Activated naive CD8-positive, alpha-beta T cell (primary cell): ENCODE measurements at regions not wholly inside any gene's neighbourhood (a gene's known extent, or its start where the extent isn't known, plus 50 kb on each side); places are given as distances from the start of the nearest gene placed in this dataset.
"Not testable (repeated sequence)": the region's sequence is repeated elsewhere in the genome, so short reads cannot be mapped to it uniquely, and the experiment has no call there.

ENCODE experiments used
- H3K27ac Mint-ChIP-seq: one replicate; pipeline ENCODE4 v1.8.0; 2021; ENCODE audit warnings: mixed read lengths
- H3K27me3 Mint-ChIP-seq: one replicate; pipeline ENCODE4 v1.8.0; 2021; ENCODE audit warnings: mixed read lengths
- H3K36me3 Mint-ChIP-seq: one replicate; pipeline ENCODE4 v1.8.0; 2021; ENCODE audit warnings: mixed read lengths
- H3K4me1 Mint-ChIP-seq: one replicate; pipeline ENCODE4 v1.8.0; 2021; ENCODE audit warnings: low read depth, mixed read lengths
- H3K4me3 Mint-ChIP-seq: one replicate; pipeline ENCODE4 v1.8.0; 2021; ENCODE audit warnings: mild to moderate bottlenecking, mixed read lengths
- H3K9me3 Mint-ChIP-seq: one replicate; pipeline ENCODE4 v1.8.0; 2021; ENCODE audit warnings: low read depth, mixed read lengths

DNA sequence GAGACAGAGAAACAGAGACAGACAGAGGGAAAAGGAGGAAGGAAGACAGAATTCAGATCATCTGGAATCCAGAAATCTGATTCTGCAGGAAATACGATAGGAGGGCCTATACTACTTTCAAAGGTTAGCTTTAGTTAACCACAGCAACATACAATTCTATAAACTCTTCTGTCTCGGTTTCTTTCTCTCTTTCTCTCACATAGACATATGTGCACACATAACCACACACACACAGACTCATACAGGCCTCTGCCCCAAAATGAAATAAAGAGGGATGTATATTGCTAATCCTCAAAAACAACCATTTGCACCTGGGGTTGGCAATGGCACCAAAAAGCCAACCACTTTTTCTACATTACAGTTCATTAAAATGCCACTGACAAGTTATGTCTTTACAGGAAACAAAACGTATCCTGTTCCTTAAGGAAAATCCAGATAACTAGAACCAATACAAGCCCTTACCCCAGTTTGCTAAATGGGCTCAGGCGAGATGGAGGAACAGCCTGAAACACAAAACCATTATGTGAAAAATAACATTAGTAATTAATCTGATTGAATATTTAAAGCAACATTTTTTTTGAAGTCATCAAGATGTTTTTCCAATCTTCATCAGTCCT, 372.3 kb upstream of the CCNH start:
- no peak overlapping the region for H3K4me3 Mint-ChIP-seq
- H3K4me1 Mint-ChIP-seq, result peaks cover 2% of the 10 kb centered on the region
- H3K36me3 Mint-ChIP-seq, result no peaks in the 10 kb centered on the region
- H3K27me3 Mint-ChIP-seq, result peaks cover 16% of the 10 kb centered on the region
- H3K27ac Mint-ChIP-seq, result no peak overlapping the region
- H3K9me3 Mint-ChIP-seq, result no peaks in the 10 kb centered on the region

DNA sequence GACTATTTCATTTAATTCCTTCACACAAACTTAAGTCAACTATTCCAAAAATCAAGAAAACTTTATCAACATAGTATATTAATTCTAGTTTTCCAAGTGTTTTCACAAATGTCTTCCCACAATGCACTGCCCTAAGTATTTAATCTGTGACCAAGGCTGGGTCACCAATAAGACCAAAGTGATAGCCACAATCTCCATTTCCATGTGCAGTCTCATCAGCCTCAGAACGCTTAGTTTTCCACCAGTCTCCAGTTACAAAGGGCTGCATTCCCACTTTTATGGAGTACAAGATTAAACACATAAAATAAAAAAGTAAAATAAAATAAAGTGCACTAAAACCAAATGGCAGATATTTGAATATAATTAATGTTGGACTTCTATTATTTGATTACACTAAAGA, 371.6 kb upstream of the CCNH start:
- H3K27ac Mint-ChIP-seq, result no peak overlapping the region
- peaks cover 2% of the 10 kb centered on the region for H3K4me1 Mint-ChIP-seq
- peaks cover 16% of the 10 kb centered on the region for H3K27me3 Mint-ChIP-seq
- H3K36me3 Mint-ChIP-seq, result no peaks in the 10 kb centered on the region
- no peaks in the 10 kb centered on the region for H3K9me3 Mint-ChIP-seq
- no peak overlapping the region for H3K4me3 Mint-ChIP-seq

GRCh38 chr5:87782916-87783315, 370.2 kb upstream of the CCNH start:
- H3K27me3 Mint-ChIP-seq, result peaks cover 16% of the 10 kb centered on the region
- H3K9me3 Mint-ChIP-seq, result no peaks in the 10 kb centered on the region
- H3K4me3 Mint-ChIP-seq, result no peak overlapping the region
- H3K27ac Mint-ChIP-seq, result no peak overlapping the region
- no peaks in the 10 kb centered on the region for H3K36me3 Mint-ChIP-seq
- H3K4me1 Mint-ChIP-seq, result peaks cover 2% of the 10 kb centered on the region

GRCh38 chr5:87781976-87782375, 369.2 kb upstream of the CCNH start:
- H3K27me3 Mint-ChIP-seq, result peaks cover 19% of the 10 kb centered on the region
- no peak overlapping the region for H3K4me3 Mint-ChIP-seq
- H3K4me1 Mint-ChIP-seq, result peaks cover 2% of the 10 kb centered on the region
- no peaks in the 10 kb centered on the region for H3K36me3 Mint-ChIP-seq
- no peak overlapping the region for H3K27ac Mint-ChIP-seq
- H3K9me3 Mint-ChIP-seq, result no peaks in the 10 kb centered on the region

- no peak overlapping the region for H3K27ac Mint-ChIP-seq
- H3K4me3 Mint-ChIP-seq, result no peak overlapping the region
- no peaks in the 10 kb centered on the region for H3K9me3 Mint-ChIP-seq
- H3K4me1 Mint-ChIP-seq, result peaks cover 2% of the 10 kb centered on the region
- peaks cover 22% of the 10 kb centered on the region for H3K27me3 Mint-ChIP-seq
- H3K36me3 Mint-ChIP-seq, result no peaks in the 10 kb centered on the region
Measured at GRCh38 chr5:87780831-87781760, 368.4 kb upstream of the CCNH start.

GRCh38 chr5:87778876-87779275, 366.1 kb upstream of the CCNH start:
- Mint-ChIP-seq H3K36me3 (no peaks in the 10 kb centered on the region), H3K27ac (no peak overlapping the region), H3K9me3 (no peaks in the 10 kb centered on the region), H3K4me3 (no peak overlapping the region), H3K4me1 (peaks cover 2% of the 10 kb centered on the region), H3K27me3 (peaks cover 22% of the 10 kb centered on the region)

GRCh38 chr5:87777877-87778276, 365.1 kb upstream of the CCNH start:
- Mint-ChIP-seq H3K4me3 (no peak overlapping the region), H3K36me3 (no peaks in the 10 kb centered on the region), H3K27ac (no peak overlapping the region), H3K4me1 (peaks cover 2% of the 10 kb centered on the region), H3K27me3 (peaks cover 22% of the 10 kb centered on the region), H3K9me3 (no peaks in the 10 kb centered on the region)

GRCh38 chr5:87776785-87777184, 364.1 kb upstream of the CCNH start:
- Mint-ChIP-seq H3K27ac (no peak overlapping the region), H3K4me1 (peaks cover 2% of the 10 kb centered on the region), H3K27me3 (peaks cover 18% of the 10 kb centered on the region), H3K9me3 (no peaks in the 10 kb centered on the region), H3K36me3 (no peaks in the 10 kb centered on the region), H3K4me3 (no peak overlapping the region)

DNA sequence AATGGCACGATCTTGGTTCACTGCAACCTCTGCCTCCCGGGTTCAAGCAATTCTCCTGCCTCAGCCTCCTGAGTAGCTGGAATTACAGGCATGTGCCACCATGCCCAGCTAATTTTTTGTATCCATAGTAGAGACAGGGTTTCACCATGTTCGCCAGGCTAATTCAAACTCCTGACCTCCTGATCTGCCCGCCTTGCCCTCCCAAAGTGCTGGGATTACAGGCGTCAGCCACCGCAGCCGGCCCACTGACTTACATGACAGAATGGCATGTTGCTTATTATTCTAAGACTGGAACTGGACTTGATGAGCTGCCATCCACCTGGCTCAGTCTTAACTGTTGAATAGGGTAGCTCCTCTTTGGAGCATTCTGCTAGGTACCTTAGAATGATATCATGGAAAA, 363.6 kb upstream of the CCNH start:
- H3K27me3 Mint-ChIP-seq, result peaks cover 16% of the 10 kb centered on the region

GRCh38 chr5:87775228-87775627, 362.5 kb upstream of the CCNH start:
- no peak overlapping the region for H3K4me3 Mint-ChIP-seq
- H3K36me3 Mint-ChIP-seq, result no peaks in the 10 kb centered on the region
- peaks cover 15% of the 10 kb centered on the region for H3K27me3 Mint-ChIP-seq
- H3K4me1 Mint-ChIP-seq, result no peaks in the 10 kb centered on the region
- H3K27ac Mint-ChIP-seq, result no peak overlapping the region
- H3K9me3 Mint-ChIP-seq, result no peaks in the 10 kb centered on the region

More for the DNA sequence above, 363.6 kb upstream of the CCNH start:
- not testable (repeated sequence) for H3K36me3 Mint-ChIP-seq, H3K9me3 Mint-ChIP-seq, H3K4me3 Mint-ChIP-seq, H3K27ac Mint-ChIP-seq, H3K4me1 Mint-ChIP-seq

DNA sequence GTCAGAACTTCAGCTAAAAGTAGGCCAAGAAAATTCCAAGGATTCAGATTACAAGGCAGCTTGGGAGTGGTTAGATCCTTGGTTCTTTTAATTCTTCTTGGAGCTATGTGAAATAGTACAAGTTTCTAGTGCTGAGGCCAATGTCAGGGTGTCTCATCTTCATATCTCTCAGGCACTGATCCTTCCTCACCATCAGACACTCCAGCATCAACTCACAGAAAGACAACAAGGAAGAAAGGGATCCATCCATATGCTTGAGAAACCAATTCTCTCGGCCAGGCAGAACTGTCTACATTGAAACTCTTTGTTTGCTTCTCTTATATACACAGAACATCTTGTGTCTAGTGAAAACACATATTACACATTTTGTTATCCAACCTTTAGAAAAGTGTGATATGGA, 362.1 kb upstream of the CCNH start:
- Mint-ChIP-seq H3K9me3 (no peaks in the 10 kb centered on the region), H3K4me3 (no peak overlapping the region)

GRCh38 chr5:87770601-87771121, 357.9 kb upstream of the CCNH start:
- peaks cover 10% of the 10 kb centered on the region for H3K27me3 Mint-ChIP-seq
- H3K4me3 Mint-ChIP-seq, result no peak overlapping the region
- H3K4me1 Mint-ChIP-seq, result no peaks in the 10 kb centered on the region
- no peaks in the 10 kb centered on the region for H3K9me3 Mint-ChIP-seq
- H3K36me3 Mint-ChIP-seq, result no peaks in the 10 kb centered on the region
- H3K27ac Mint-ChIP-seq, result no peak overlapping the region

More for the DNA sequence above, 362.1 kb upstream of the CCNH start:
- Mint-ChIP-seq H3K4me1 (no peaks in the 10 kb centered on the region), H3K27ac (no peak overlapping the region), H3K27me3 (peaks cover 17% of the 10 kb centered on the region), H3K36me3 (no peaks in the 10 kb centered on the region)

DNA sequence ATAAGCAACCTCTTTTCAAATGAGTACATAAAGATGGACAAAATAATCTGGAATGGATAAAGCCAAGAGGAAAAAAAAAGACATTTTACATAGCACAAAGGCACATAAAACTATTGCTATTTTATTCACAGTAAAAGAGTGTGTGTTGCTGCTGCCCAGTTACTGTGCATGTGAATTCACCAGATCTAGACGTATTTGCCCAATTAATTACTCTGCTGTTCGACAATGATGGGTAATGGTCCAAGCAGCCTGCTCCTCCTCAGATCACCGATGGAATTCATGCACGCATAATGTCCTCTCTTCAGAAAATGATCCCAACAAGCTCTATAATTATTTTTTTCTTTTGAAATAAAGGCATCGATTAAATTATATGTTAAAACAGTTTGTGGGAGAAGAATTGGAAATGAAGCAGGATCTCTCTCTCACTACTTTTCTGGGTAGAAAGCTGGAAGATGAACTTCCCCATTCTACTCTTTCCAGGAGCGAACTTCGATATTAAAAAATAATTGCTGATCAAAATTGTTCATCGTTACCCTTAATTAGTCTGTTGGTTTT, 357.4 kb upstream of the CCNH start:
- H3K9me3 Mint-ChIP-seq, result no peaks in the 10 kb centered on the region
- H3K4me1 Mint-ChIP-seq, result no peaks in the 10 kb centered on the region
- H3K36me3 Mint-ChIP-seq, result no peaks in the 10 kb centered on the region
- H3K27ac Mint-ChIP-seq, result no peak overlapping the region
- H3K4me3 Mint-ChIP-seq, result no peak overlapping the region
- peaks cover 10% of the 10 kb centered on the region for H3K27me3 Mint-ChIP-seq

DNA sequence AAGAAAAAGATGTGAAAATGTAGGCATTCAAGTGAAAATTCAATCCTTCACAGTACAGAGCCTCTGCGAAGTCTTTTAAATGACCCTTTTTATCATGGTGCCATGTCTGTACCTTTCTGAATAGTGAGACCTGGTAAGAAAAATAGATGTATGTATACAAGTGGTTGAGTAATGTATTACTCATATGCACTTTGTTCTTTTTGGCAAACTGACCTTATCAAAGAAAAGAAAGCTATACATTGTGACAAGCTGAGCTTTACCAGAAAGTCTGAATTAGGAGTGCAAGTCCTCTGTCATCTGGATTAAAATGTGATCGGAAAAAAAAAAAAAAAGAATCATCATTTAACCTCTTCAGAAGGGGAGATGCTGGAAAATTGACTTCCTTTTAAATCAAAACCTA, 356.4 kb upstream of the CCNH start:
- Mint-ChIP-seq H3K27ac (no peak overlapping the region), H3K36me3 (no peaks in the 10 kb centered on the region), H3K9me3 (no peaks in the 10 kb centered on the region), H3K4me1 (no peaks in the 10 kb centered on the region), H3K4me3 (no peak overlapping the region), H3K27me3 (peaks cover 13% of the 10 kb centered on the region)

DNA sequence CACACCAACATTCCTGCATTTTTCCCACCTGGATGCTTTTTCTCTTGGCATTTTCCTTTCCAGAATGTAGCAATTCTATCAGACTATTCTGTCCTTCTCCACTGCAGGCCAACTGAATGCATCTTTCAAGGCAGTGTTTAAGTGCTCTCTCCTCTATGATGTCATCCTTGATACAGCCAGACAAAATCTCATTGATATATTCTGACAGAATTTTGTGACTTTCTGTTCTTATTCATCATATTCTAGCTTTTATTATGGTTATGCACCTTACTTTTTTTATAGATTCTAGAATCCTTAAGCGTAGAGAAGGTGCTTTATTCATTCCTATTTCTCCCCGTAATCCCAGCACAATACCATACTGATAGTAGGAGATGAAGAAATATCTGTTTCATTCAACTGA, 355.5 kb upstream of the CCNH start:
- H3K9me3 Mint-ChIP-seq, result no peaks in the 10 kb centered on the region
- peaks cover 12% of the 10 kb centered on the region for H3K27me3 Mint-ChIP-seq
- H3K4me3 Mint-ChIP-seq, result no peak overlapping the region
- no peak overlapping the region for H3K27ac Mint-ChIP-seq
- H3K4me1 Mint-ChIP-seq, result no peaks in the 10 kb centered on the region
- H3K36me3 Mint-ChIP-seq, result no peaks in the 10 kb centered on the region
